SK-N-MC (cell line): ENCODE measurements at regions not wholly inside any gene's neighbourhood (a gene's known extent, or its start where the extent isn't known, plus 50 kb on each side); places are given as distances from the start of the nearest gene placed in this dataset.

Experiments used
- DNase-seq: peaks from one replicate; pipeline ENCODE4 v3.0.0-alpha.2; 2011; ENCODE audit warnings: low read depth, low spot score
- H3K27ac ChIP-seq: fragments of 200-600 bp; sonication (generic); 2 replicates; pipeline ENCODE4 v1.5.1; 2016; ENCODE audit warnings: mixed run types
- H3K36me3 ChIP-seq: fragments of 200-600 bp; sonication (generic); 2 replicates; pipeline ENCODE4 v1.6.1; 2017; ENCODE audit warnings: antibody characterized with exemption, low read length, mixed read lengths; ENCODE audit not compliant: insufficient read depth
- H3K4me3 ChIP-seq: fragments of 200-600 bp; sonication (generic); 2 replicates; pipeline ENCODE4 v1.5.1; 2016
- H3K9ac ChIP-seq: fragments of 200-600 bp; sonication (generic); 2 replicates; pipeline ENCODE4 v1.8.0; 2017; ENCODE audit warnings: mixed run types, mixed read lengths; ENCODE audit not compliant: insufficient read length
- H3K9me3 ChIP-seq: fragments of 200-600 bp; sonication (generic); 2 replicates; pipeline ENCODE4 v1.6.1; 2017; ENCODE audit warnings: low read depth, mild to moderate bottlenecking, antibody characterized with exemption, low read length, moderate library complexity, mixed read lengths
- EZH2 ChIP-seq: fragments of 200-600 bp; sonication (generic); IDR thresholded peaks from one replicate; pipeline ENCODE4 v1.6.1; 2017; ENCODE audit warnings: antibody characterized with exemption
- FOXP2 ChIP-seq: optimal IDR thresholded peaks from 2 replicates; pipeline ENCODE3; 2011; ENCODE audit warnings: mild to moderate bottlenecking, moderate library complexity; ENCODE audit not compliant: insufficient read depth; ENCODE audit errors: extremely low read length, control extremely low read depth
- POLR2AphosphoS5 ChIP-seq: IDR thresholded peaks from 2 replicates; pipeline ENCODE4 v1.6.1; 2012; ENCODE audit warnings: mild to moderate bottlenecking, low read depth, low read length, borderline replicate concordance

DNA sequence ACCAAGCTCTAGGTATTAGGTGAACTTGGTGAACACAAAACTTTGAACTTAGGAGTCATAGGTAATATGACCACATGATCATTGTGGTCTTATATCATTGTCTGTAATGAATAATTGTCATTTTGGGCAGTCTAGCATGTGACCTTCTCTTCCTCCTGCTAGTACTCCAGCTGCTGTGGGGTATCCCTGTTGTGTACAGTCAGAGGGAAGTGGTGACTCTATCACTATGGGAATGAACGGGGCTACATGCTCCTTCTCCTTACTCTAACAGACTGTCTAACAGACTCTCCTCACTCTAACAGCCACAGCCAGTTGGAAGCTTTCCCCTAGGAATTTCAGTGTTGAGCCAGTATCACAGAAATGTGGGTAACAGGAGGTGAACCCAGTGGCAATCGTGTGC is 68.2 kb upstream of the NEDD4L start:
- Histone ChIP-seq H3K9me3 (no peaks in the 10 kb centered on the region), H3K27ac (no peak overlapping the region), H3K4me3 (no peak overlapping the region), H3K36me3 (no peaks in the 10 kb centered on the region), H3K9ac (no peak overlapping the region)
- TF ChIP-seq EZH2 (no peak), POLR2AphosphoS5 (no peak), FOXP2 (no peak)
- no peak for DNase-seq

DNA sequence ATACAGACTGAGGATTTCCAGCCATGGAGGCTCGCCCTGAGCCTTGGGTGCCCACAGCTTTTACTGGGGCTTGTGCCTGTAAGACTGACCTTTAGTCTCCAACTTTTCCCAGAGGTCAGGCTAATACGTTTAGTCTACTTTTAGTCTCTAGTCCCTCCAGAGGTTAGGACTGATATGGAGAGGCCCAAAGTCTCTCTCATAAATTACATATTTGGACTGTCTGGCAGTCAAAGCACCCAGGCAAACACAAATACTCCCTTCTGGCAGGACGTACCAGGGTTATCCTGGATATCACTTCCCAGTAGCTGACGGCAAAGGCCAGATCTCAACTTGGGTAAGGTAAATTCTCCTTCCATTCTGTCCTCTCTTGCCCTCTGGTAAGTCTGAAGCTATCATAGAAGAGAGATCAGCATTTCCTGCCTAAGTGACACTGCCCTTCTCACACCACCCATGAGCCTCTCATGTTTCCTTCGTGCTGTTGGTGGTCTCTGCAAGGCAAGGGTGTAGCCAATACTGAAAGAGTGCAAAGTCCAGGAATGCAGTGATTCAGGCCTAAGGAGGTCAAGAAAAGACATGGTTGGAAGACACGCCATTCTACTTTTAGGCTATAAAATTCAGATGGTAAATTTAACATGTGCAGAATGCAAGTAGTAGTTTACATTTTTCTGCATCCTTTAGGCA is 69.3 kb upstream of the NEDD4L start:
- no peak overlapping the region for H3K4me3 ChIP-seq
- DNase-seq: no peak
- H3K9me3 ChIP-seq: no peaks in the 10 kb centered on the region
- no peak overlapping the region for H3K27ac ChIP-seq
- H3K36me3 ChIP-seq: no peaks in the 10 kb centered on the region
- H3K9ac ChIP-seq: no peak overlapping the region
- TF ChIP-seq POLR2AphosphoS5 (no peak), FOXP2 (no peak), EZH2 (no peak)

DNA sequence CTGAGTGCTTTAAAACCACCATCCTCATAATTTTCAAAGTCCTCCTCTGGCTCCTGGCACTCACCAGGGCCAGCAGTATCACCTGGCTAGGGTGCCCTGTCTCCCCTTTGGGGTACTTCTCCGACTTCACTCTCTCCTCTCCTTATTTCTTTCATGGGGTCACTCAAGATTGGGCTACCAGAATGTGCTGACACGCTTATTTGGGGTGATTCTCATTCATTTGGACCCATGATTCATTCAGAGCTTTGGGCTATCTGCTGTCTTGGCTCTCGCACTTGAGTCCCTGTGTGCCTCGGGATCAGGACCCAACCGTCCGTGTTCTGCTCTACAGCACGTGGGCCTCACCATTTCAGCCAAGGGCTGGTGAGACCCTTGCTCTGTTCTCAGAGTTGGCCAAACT is 70.1 kb upstream of the NEDD4L start:
- Histone ChIP-seq H3K9ac (no peak overlapping the region), H3K9me3 (no peaks in the 10 kb centered on the region), H3K4me3 (no peak overlapping the region), H3K36me3 (no peaks in the 10 kb centered on the region), H3K27ac (no peak overlapping the region)
- DNase-seq: no peak
- TF ChIP-seq FOXP2: no peak
- TF ChIP-seq POLR2AphosphoS5: no peak
- TF ChIP-seq EZH2: no peak

DNA sequence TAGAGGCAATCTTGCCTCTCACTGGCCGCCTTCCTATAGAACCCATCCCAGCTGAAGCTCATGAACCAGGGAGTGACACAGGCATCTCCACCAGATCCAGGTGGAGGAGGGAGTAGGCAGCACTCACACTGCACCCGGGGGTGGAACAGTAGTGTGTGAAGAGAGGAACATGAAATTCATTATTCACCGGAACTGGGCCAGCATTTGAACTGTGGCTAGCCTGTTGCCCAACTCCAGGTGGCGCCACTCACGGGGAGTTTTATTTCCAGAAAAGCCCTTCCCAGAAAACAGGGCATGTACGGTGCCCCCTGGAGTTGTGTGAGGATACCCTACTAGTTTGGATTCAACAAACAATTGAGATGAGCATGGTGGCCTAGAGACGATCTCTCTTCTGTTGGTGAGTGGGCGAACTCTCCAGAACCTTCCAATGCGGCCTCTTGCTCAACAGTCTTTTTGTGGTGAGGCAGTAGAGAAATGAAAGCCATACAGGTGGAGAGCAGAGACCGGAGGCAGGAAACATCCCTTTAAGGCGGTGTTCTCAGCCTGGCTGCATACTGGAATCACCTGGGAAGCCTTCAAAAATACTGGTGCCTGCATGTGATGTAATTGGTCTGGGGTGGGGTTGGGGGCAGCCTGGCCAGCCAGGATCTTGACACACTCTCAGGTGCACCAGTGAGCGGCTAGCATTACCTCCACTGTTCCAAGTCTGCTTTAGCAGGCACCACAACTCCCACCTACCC is 73.5 kb upstream of the NEDD4L start:
- Histone ChIP-seq H3K9me3 (no peaks in the 10 kb centered on the region), H3K27ac (no peak overlapping the region), H3K36me3 (no peaks in the 10 kb centered on the region), H3K4me3 (no peak overlapping the region), H3K9ac (no peak overlapping the region)
- no peak for TF ChIP-seq POLR2AphosphoS5
- TF ChIP-seq FOXP2: no peak
- no peak for TF ChIP-seq EZH2
- no peak for DNase-seq

DNA sequence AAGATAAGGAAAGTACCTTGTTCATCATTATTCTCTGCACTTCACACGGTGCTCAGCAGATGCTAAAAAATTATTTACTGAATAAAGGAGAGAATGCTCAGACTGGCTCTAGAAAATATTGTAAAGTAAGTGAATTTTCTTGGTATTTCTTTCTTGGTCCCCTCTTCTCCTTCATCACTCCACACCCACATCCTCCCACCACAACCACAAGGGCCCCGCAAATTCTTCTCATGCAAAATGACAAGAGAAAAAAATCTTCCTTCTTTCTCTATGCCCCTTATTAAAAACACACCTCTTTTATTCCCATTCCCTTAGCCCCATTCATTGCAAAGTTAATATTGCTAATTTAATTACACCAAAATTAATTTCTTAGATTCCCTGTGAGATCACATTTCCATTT is 74.2 kb upstream of the NEDD4L start:
- Histone ChIP-seq H3K36me3 (no peaks in the 10 kb centered on the region), H3K9me3 (no peaks in the 10 kb centered on the region), H3K4me3 (no peak overlapping the region), H3K27ac (no peak overlapping the region), H3K9ac (no peak overlapping the region)
- TF ChIP-seq EZH2: no peak
- TF ChIP-seq FOXP2: no peak
- no peak for TF ChIP-seq POLR2AphosphoS5
- no peak for DNase-seq

DNA sequence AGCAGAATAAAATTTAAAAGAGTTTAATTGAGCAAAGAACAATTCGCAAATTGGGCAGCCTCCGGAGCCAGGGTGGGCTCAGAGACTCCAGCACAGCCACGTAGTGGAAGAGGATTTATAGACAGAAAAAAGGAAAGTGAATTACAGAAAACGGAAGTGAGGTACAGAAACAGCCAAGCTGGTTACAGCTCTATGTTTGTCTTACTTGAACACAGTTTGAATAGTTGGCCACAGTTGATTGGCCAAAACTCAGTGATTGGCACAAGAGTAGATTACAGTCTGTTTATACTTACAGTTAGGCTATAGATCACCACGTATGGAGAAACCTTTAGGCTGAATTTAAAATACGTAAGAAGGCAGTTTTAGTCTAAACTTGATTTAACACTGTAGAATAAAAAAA is 78.8 kb upstream of the NEDD4L start:
- Histone ChIP-seq H3K9me3 (no peaks in the 10 kb centered on the region), H3K4me3 (no peak overlapping the region), H3K9ac (no peak overlapping the region), H3K36me3 (no peaks in the 10 kb centered on the region), H3K27ac (no peak overlapping the region)
- TF ChIP-seq FOXP2 (no peak), POLR2AphosphoS5 (no peak), EZH2 (no peak)
- DNase-seq: no peak

DNA sequence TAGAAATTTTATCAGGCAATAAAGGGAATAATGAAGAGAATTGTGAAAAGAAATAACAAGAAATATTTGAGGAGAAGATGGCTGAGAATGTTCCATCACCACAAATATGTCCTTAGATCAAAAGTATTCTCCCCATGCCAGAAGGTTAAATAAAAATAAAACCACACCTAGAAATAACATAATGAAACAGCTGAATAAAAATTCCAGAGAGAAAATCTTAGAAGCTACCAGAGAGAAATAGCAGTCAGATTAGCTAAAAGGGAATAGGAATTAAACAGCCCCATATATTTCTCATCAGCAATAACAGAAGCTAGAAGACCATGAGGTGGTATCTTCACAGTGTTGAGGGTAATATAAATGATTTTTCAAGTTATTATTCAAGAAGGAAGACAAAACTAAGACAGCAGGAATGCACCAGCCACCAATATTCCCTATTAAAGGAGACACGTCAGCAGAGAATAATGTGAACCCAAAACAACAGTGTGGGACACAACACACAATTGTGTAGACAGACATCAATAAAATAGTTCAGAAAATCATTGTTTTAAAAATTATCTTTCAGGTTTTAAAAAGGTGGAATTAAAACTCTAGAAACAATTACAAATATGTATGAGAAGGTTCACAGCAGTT is 82.0 kb upstream of the NEDD4L start:
- TF ChIP-seq EZH2 (no peak), POLR2AphosphoS5 (no peak), FOXP2 (no peak)
- H3K27ac ChIP-seq: no peak overlapping the region
- no peak overlapping the region for H3K9ac ChIP-seq
- no peaks in the 10 kb centered on the region for H3K9me3 ChIP-seq
- DNase-seq: no peak
- H3K4me3 ChIP-seq: no peak overlapping the region
- no peaks in the 10 kb centered on the region for H3K36me3 ChIP-seq

DNA sequence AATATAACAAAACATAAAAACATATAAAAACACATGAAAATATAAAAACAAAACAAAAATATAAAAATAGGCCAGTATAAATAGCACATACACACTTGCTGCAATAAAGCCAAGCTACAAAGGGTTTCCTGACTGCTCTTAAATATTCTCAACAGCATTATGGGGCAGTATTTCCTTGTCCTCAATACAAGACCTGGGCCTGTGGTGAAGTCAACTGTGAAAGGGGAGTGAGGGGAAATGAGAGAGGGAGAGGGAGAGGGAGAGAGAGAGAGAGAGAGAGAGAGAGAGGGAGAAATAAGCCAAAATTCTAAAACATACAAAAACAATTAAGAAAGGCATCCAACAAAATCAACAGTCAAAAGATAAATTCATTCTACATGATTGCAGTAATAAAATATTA is 82.6 kb upstream of the NEDD4L start:
- no peaks in the 10 kb centered on the region for H3K36me3 ChIP-seq
- H3K4me3 ChIP-seq: no peak overlapping the region
- no peak overlapping the region for H3K9ac ChIP-seq
- no peaks in the 10 kb centered on the region for H3K9me3 ChIP-seq
- no peak for TF ChIP-seq FOXP2
- TF ChIP-seq POLR2AphosphoS5: no peak
- no peak for DNase-seq
- no peak overlapping the region for H3K27ac ChIP-seq

DNA sequence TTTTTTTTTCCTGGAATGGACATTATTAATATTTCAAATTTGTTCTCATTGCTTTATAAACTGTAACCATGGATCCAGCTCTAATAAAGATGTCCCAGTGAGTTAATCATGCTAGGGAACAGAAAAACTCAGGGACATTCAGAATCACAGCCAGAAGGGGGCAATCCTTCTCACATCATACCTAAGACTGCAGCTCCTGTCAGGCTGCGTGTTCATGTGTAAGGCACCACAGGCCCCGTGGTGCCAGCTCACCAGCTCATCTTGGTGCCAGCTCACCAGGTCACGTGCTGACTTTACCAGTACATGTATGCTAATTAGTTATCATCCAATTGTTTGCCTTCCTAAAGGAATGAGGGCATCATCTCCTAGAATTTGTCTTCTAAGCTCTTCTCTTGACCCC is 84.7 kb upstream of the NEDD4L start:
- Histone ChIP-seq H3K27ac (no peak overlapping the region), H3K9ac (no peak overlapping the region), H3K4me3 (no peak overlapping the region), H3K36me3 (no peaks in the 10 kb centered on the region), H3K9me3 (no peaks in the 10 kb centered on the region)
- peak; percentile 8 for DNase-seq
- no peak for TF ChIP-seq POLR2AphosphoS5
- no peak for TF ChIP-seq EZH2
- no peak for TF ChIP-seq FOXP2
